HEK293T (cell line): ENCODE measurements at regions not wholly inside any gene's neighbourhood (a gene's known extent, or its start where the extent isn't known, plus 50 kb on each side); places are given as distances from the start of the nearest gene placed in this dataset.

Source experiments
- CTCF ChIA-PET: fragments of 350-600 bp; formaldehyde crosslinking; extraction: SDS; loops from one replicate; lab custom pipeline; 2021; ENCODE audit warnings: antibody characterized with exemption, inconsistent platforms; lab: Yijun Ruan, JAX
- POLR2A ChIA-PET: fragments of 350-600 bp; formaldehyde crosslinking; extraction: SDS; loops from one replicate; lab custom pipeline; 2020; ENCODE audit warnings: antibody characterized with exemption, inconsistent platforms; lab: Yijun Ruan, JAX
- DNase-seq: peaks from one replicate; pipeline ENCODE4 v3.0.0; 2012; ENCODE audit warnings: mixed read lengths; ENCODE audit errors: extremely low spot score
- ARNT ChIP-seq: fragments of 450-650 bp; IDR thresholded peaks from 2 replicates; pipeline ENCODE4 v1.6.1; 2017; ENCODE audit warnings: mild to moderate bottlenecking
- BHLHE40 ChIP-seq: fragments of 450-650 bp; IDR thresholded peaks from 2 replicates; pipeline ENCODE4 v1.6.1; 2016; ENCODE audit warnings: mild to moderate bottlenecking, moderate library complexity, borderline replicate concordance
- CTBP1 ChIP-seq: fragments of 450-650 bp; IDR thresholded peaks from 2 replicates; pipeline ENCODE4 v1.6.1; 2016; ENCODE audit warnings: borderline replicate concordance
- ELF4 ChIP-seq: fragments of 450-650 bp; IDR thresholded peaks from 2 replicates; pipeline ENCODE4 v1.6.1; 2017; ENCODE audit warnings: antibody characterized with exemption
- FOXA1 ChIP-seq: fragments of 450-650 bp; IDR thresholded peaks from 2 replicates; pipeline ENCODE4 v1.6.1; 2016; ENCODE audit warnings: mild to moderate bottlenecking
- FOXK2 ChIP-seq: fragments of 450-650 bp; IDR thresholded peaks from 2 replicates; pipeline ENCODE4 v1.6.1; 2016; ENCODE audit warnings: mild to moderate bottlenecking
- FOXM1 ChIP-seq: fragments of 450-650 bp; IDR thresholded peaks from 2 replicates; pipeline ENCODE4 v1.6.1; 2017; ENCODE audit warnings: mild to moderate bottlenecking, borderline replicate concordance
- HDGF ChIP-seq: fragments of 450-650 bp; IDR thresholded peaks from 2 replicates; pipeline ENCODE4 v1.6.1; 2017; ENCODE audit warnings: antibody characterized with exemption, borderline replicate concordance
- L3MBTL2 ChIP-seq: fragments of 450-650 bp; conservative IDR thresholded peaks from 2 replicates; pipeline ENCODE4 v1.6.1; 2016; ENCODE audit warnings: mild to moderate bottlenecking
- LEF1 ChIP-seq: fragments of 450-650 bp; IDR thresholded peaks from 2 replicates; pipeline ENCODE4 v1.6.1; 2017; ENCODE audit warnings: mild to moderate bottlenecking, borderline replicate concordance
- NFRKB ChIP-seq: fragments of 450-650 bp; IDR thresholded peaks from 2 replicates; pipeline ENCODE4 v1.6.1; 2016; ENCODE audit warnings: mild to moderate bottlenecking, moderate library complexity
- PKNOX1 ChIP-seq: fragments of 450-650 bp; IDR thresholded peaks from 2 replicates; pipeline ENCODE4 v1.6.1; 2016
- SP1 ChIP-seq: fragments of 450-650 bp; IDR thresholded peaks from 2 replicates; pipeline ENCODE4 v1.6.1; 2017
- SUZ12 ChIP-seq: fragments of 450-650 bp; IDR thresholded peaks from 2 replicates; pipeline ENCODE4 v1.6.1; 2016; ENCODE audit warnings: mild to moderate bottlenecking
- TARDBP ChIP-seq: fragments of 450-650 bp; IDR thresholded peaks from 2 replicates; pipeline ENCODE4 v1.6.1; 2016
- ZNF384 ChIP-seq: fragments of 450-650 bp; IDR thresholded peaks from 2 replicates; pipeline ENCODE4 v1.6.1; 2016

DNA sequence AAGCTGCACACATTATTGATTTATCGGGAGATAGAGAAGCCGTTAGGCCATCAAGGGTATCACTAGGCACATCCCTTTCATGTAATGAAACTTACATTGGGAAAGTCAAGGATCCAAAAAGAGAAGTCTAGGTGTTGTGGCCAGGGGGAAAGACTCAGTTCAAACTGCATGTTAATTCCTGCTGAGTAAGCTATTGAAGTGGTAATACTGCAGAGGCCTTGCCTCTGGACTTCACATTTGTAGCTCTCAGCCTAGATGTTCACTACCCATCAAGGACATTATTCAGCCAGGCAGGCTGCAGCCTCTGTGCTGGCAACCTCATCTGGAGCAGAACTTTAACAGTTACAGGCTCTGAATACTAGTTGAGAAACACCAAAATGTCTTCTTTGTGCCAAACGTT, 2094.5 kb upstream of the AGA start:
- ChIA-PET POLR2A (no interaction called here), CTCF (no interaction called here)
- no peak for DNase-seq
- TF ChIP-seq SP1 = no peak
- no peak for TF ChIP-seq FOXK2
- no peak for TF ChIP-seq BHLHE40
- no peak for TF ChIP-seq CTBP1
- TF ChIP-seq FOXM1 = no peak
- TF ChIP-seq ZNF384 = no peak
- no peak for TF ChIP-seq ARNT
- TF ChIP-seq PKNOX1 = no peak
- no peak for TF ChIP-seq HDGF
- no peak for TF ChIP-seq ELF4
- TF ChIP-seq TARDBP = no peak

DNA sequence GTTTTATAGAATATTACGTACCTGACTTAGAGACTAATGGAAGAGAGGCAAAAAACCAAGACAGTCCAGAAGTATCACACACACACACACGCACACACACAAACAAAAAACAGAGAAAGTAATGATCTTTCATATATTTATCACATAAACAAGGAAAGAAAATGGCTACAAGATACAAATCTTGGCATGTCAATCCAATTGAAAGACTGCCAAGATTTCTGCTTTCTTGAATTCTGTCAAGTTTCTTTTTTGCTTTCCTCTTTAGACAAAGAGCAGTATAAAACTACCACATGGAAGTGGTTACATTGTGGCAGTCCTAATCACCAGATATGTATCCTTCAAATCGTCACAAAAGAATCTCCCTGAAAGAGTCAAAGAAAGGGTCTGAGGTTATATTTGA, 2097.4 kb upstream of the AGA start:
- ChIA-PET CTCF (no interaction called here), POLR2A (no interaction called here)
- no peak for DNase-seq
- no peak for TF ChIP-seq FOXK2
- no peak for TF ChIP-seq SUZ12
- no peak for TF ChIP-seq ELF4
- TF ChIP-seq SP1 = no peak
- no peak for TF ChIP-seq CTBP1
- no peak for TF ChIP-seq ZNF384
- TF ChIP-seq BHLHE40 = no peak
- no peak for TF ChIP-seq LEF1
- no peak for TF ChIP-seq NFRKB
- TF ChIP-seq HDGF = no peak
- TF ChIP-seq ARNT = no peak
- TF ChIP-seq L3MBTL2 = no peak
- TF ChIP-seq PKNOX1 = no peak
- TF ChIP-seq FOXA1 = no peak
- TF ChIP-seq TARDBP = no peak

- CTCF ChIA-PET = interaction anchor here (0.6 kb wide), 1 partner anchor 50 kb away, joined by 3 read pairs; no protein-coding TSS in a partner anchor
These were observed 2101.5 kb upstream of the AGA start for GRCh38 chr4:179543771-179544170.

GRCh38 chr4:179544496-179544895, 2102.3 kb upstream of the AGA start:
- POLR2A ChIA-PET = no interaction called here
- CTCF ChIA-PET = interaction anchor here (0.6 kb wide), 1 partner anchor 49 kb away, joined by 3 read pairs; no protein-coding TSS in a partner anchor
- DNase-seq = no peak
- TF ChIP-seq SP1 = no peak
- TF ChIP-seq PKNOX1 = no peak
- no peak for TF ChIP-seq ARNT
- TF ChIP-seq ELF4 = no peak
- TF ChIP-seq TARDBP = no peak
- no peak for TF ChIP-seq HDGF
- TF ChIP-seq BHLHE40 = no peak
- no peak for TF ChIP-seq SUZ12
- no peak for TF ChIP-seq NFRKB

More at GRCh38 chr4:179543771-179544170, 2101.5 kb upstream of the AGA start:
- TF ChIP-seq FOXM1 (no peak), NFRKB (no peak), L3MBTL2 (no peak), ZNF384 (no peak), FOXA1 (no peak), PKNOX1 (no peak), LEF1 (no peak), HDGF (no peak), SP1 (no peak), BHLHE40 (no peak), ELF4 (no peak), ARNT (no peak), FOXK2 (no peak)
- POLR2A ChIA-PET = no interaction called here
- no peak for DNase-seq

DNA sequence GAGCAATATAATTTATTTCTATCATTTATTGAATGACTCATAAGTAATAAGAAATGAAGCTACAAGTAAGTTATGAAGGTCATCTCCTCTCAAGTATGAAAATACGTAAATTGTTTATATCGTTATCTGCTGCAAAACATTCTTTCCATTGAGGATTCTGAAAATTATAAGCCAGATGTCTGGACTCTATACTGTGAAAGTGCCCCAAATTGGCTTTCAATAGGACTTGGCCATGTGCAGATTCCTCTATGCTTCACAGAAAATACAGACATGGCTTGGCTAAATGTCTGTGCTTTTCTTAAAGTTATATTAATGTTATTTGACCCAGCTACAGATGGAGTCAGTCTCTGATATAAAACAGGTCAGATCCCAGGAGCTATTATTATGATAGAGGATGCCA, 2109.9 kb upstream of the AGA start:
- ChIA-PET POLR2A (no interaction called here), CTCF (no interaction called here)
- DNase-seq = no peak
- TF ChIP-seq BHLHE40 (no peak), ARNT (no peak)

DNA sequence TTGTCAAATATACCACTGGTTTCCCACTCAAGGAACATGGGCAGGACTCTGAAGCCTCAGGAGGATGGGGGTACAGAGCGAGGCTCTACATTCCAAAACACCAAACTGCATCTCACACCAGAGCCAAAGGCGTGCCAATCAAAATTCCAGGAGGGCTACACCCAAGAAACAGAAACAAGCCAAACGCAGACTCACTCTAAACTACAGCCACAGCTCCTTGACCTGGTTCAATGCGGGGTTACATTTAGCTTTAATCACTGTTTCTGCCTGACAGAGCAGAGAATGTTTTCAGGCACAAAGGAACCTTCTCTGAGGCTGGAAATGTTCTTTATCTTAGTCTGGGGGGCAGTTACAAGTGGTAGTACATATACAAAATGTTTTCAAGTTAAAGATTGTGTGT, 2121.5 kb upstream of the AGA start:
- CTCF ChIA-PET = no interaction called here
- no peak for DNase-seq
- POLR2A ChIA-PET = no interaction called here
- TF ChIP-seq NFRKB = no peak

- DNase-seq = no peak
- no peak for TF ChIP-seq CTBP1
- TF ChIP-seq BHLHE40 = no peak
- no peak for TF ChIP-seq ELF4
- TF ChIP-seq ARNT = no peak
- TF ChIP-seq FOXM1 = no peak
- TF ChIP-seq FOXA1 = no peak
- TF ChIP-seq NFRKB = no peak
- TF ChIP-seq TARDBP = no peak
- no peak for TF ChIP-seq PKNOX1
- no peak for TF ChIP-seq FOXK2
- TF ChIP-seq SUZ12 = no peak
- no peak for TF ChIP-seq HDGF
- no peak for TF ChIP-seq L3MBTL2
- no peak for TF ChIP-seq SP1
- POLR2A ChIA-PET = no interaction called here
- CTCF ChIA-PET = interaction anchor here (0.6 kb wide), 1 partner anchor 56 kb away, joined by 3 read pairs; no protein-coding TSS in a partner anchor
These were observed 2127.3 kb upstream of the AGA start for GRCh38 chr4:179569549-179569948.
